CD4-positive, alpha-beta T cell treated with Interleukin-1 beta for 1 hour (primary cell): ENCODE measurements at regions not wholly inside any gene's neighbourhood (a gene's known extent, or its start where the extent isn't known, plus 50 kb on each side); places are given as distances from the start of the nearest gene placed in this dataset.
A peak's percentile ranks its signal among the peaks of the same experiment; 100 is the strongest.
"Not testable (repeated sequence)": the region's sequence is repeated elsewhere in the genome, so short reads cannot be mapped to it uniquely, and the experiment has no call there.

Experiments
- DNase-seq, 2 donors: peaks; one replicate each; pipeline ENCODE4 v3.0.0-alpha.2; 2020 to 2022

GRCh38 chr10:42351745-42352144 lies 286.6 kb downstream of the ZNF33B start:
- DNase-seq = no peak

DNA sequence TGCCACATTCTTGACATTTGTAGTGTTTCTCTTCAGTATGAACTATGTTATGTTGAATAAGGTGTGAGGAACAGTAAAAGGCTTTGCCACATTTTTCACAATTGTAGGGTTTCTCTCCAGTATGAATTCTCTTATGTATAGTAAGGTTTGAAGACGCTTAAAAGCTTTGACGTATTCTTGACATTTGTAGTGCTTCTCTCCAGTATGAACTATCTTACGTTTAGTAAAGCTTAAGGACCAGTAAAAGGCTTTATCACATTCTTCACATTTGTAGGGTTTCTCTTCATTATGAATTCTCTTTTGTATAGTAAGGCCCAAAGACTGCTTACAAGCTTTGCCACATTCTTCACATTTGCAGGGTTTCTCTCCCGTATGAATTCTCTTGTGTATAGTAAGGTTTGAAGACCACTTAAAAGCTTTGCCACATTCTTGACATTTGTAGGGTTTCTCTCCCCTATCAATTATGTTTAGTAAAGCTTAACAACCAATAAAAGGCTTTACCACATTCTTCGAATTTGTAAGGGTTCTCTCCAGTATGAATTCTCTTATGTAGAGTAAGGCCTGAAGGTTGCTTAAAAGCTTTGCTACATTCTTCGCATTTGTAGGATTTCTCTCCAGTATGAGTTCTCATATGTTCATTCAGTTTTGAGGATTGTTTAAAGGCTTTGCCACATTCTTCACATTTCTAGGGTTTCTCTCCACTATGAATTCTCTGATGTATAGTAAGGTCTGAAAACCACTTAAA lies 301.6 kb downstream of the ZNF33B start:
- not testable (repeated sequence) for DNase-seq

- DNase-seq = not testable (repeated sequence)
Observed at GRCh38 chr10:42335653-42336296, 302.6 kb downstream of the ZNF33B start.

GRCh38 chr10:42304341-42304740 lies 334.0 kb downstream of the ZNF33B start:
- DNase-seq = no peak

DNA sequence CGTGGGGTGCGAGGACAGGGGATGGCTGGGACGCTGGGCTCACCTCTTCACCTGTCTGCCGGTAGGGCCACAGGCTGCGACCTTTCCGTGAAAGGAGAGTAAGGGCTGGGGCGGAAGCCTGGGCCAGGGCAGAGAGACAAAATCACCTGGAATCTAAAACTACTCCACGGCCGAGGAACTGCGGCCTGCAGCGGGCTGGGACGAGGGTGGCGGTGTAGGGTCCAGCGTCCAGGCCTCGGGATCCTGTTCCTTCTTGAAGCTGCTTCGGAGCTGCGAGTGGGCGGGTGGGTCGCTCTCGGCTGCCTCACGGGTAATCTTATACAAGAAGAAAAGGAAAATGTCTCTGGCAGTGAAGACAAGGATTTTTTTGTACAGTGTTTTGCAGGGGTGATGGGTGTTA lies 356.5 kb downstream of the ZNF33B start:
- not testable (repeated sequence) for DNase-seq

DNA sequence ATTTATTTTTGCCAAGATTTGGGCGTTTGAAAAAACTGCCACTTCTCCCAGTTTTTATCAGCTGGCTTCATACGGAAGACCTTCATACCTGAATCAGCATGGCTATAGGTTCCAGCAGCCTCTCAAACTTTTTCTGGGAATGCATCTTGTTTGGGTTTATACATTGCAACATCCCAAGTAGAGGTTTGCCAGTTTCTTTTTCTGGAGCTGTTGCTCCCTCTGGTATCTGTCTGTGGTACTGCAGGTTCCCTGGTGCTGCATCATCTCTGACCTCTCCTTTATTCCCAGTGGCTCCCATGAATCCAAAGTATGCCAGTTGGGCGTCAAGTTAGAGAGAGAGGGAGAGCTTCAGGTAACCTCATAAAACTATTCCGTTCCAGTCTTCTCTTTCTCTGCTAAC lies 368.6 kb downstream of the ZNF33B start:
- not testable (repeated sequence) for DNase-seq

DNA sequence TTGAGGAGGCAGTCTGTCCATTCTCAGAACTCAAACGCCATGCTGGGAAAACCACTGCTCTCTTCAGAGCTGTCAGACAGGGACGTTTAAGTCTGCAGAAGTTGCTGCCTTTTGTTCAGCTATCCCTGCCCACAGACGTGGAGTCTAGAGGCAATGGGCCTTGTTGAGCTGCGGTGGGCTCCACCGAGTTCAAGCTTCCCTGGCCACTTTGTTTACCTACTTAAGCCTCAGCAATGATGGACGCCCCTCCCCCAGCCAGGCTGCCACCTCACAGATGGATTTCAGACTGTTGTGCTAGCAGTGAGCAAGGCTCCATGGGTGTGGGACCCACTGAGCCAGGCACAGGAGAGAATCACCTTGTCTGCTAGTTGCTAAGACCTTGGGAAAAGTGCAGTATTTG lies 375.1 kb downstream of the ZNF33B start:
- not testable (repeated sequence) for DNase-seq

- DNase-seq = not testable (repeated sequence)
Observed at GRCh38 chr10:42243002-42243401, 395.4 kb downstream of the ZNF33B start.

GRCh38 chr10:42242135-42242805 lies 396.1 kb downstream of the ZNF33B start:
- DNase-seq = no peak

GRCh38 chr10:42236401-42236800 lies 402.0 kb downstream of the ZNF33B start:
- not testable (repeated sequence) for DNase-seq

- DNase-seq = not testable (repeated sequence)
Observed at GRCh38 chr10:42235736-42236135, 402.6 kb downstream of the ZNF33B start.

- not testable (repeated sequence) for DNase-seq
Observed at GRCh38 chr10:42235241-42235640, 403.1 kb downstream of the ZNF33B start.

DNA sequence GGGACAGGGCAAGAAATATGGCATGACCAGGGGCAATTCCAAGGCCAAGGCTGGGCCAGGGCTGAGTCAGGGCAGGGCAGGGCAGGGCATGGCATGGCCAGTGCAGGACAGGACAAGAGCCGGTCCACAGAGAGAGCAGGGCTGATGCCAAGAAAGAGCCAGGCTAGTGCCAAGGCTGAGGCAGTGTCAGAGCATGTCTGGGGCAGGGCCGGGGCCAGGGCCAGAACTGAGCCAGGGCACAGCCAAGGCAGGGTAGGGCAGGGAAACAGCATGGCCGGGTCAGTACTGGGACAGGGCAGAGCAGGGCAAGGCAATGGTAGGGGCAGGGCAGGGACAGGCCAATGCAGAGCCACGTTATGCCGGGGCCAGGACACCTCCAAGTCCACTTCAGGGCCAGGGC lies 403.9 kb downstream of the ZNF33B start:
- DNase-seq = not testable (repeated sequence)

GRCh38 chr10:42233461-42234206 lies 404.7 kb downstream of the ZNF33B start:
- DNase-seq = not testable (repeated sequence)

GRCh38 chr10:42232955-42233354 lies 405.4 kb downstream of the ZNF33B start:
- DNase-seq = not testable (repeated sequence)

- not testable (repeated sequence) for DNase-seq
Observed at GRCh38 chr10:42230812-42231211, 407.6 kb downstream of the ZNF33B start.

DNA sequence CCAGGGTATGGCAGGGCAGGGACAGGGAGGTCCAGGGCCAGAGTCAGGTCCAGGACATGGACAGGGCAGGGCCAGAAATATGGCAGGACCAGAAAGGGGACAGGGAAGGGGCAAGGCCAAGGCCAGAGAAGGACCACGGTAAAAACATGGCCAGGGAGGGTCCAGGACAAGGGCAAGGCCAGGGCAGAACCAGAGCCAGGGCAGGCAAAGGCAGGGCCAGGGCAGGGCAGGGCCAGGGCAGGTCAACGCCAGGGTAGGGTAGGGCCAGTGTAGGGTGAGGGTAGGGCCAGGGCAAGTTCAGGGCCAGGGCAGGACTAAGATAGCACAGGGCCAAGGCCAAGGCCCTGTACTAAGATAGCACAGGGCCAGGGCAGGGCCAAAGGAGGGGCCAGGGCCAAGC lies 408.3 kb downstream of the ZNF33B start:
- not testable (repeated sequence) for DNase-seq

GRCh38 chr10:42227859-42228258 lies 410.5 kb downstream of the ZNF33B start:
- DNase-seq = not testable (repeated sequence)

- not testable (repeated sequence) for DNase-seq
Observed at GRCh38 chr10:42193588-42193987, 444.8 kb downstream of the ZNF33B start.

DNA sequence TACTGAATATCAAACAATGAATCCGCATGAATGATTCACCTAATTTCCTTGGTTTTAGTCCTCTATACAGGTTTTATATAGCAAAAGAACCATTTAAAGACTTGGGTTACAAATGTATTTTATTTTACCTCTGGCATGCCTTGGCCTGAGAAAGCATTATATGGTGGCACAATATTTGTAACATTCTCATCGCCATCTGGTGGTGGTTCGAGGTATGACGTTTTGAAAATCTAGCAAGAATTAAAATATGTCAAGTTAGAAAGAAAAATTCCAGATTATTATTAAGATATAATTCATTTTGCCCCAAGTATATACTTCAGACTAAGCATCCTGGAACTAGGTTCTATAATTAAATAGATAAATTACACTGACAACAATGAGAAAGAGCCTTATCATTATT lies 445.9 kb downstream of the ZNF33B start:
- peak in 1 of 2 donors; percentile 23 for DNase-seq

DNA sequence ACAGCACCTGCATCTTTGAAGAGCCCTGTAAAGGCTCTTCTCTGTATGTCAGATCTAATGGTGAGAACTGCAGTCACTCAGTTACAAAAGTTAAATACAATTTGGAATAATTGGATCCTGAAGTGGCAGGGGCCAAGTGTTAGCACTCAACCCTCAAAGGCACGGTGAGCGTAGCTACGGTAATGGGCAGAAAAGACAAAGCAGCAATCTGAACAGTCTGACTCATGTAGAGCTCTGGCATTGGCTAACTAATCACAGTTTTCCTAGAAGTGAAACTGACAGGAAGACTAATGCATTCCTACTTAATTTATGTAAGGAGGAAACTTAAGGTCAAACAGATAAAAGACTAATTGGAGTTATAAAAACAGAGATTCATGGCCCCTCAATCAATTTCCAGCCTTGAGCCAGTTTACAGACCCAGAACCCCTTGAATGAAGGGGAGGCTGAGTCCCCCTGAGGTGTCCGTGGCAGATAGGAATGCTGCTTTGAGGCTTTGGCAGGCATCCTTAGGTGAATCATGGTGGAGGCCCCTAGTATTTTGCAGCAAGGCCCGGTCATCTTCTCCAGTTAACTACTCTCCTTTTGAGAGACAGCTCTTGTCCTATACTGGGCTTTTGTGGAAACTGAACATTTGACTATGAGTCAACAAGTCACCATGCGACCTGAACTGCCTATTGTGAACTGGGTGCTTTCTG lies 450.7 kb downstream of the ZNF33B start:
- not testable (repeated sequence) for DNase-seq
